ENCODE measurements at regions not wholly inside any gene's neighbourhood (a gene's known extent, or its start where the extent isn't known, plus 50 kb on each side); places are given as distances from the start of the nearest gene placed in this dataset.

DNA sequence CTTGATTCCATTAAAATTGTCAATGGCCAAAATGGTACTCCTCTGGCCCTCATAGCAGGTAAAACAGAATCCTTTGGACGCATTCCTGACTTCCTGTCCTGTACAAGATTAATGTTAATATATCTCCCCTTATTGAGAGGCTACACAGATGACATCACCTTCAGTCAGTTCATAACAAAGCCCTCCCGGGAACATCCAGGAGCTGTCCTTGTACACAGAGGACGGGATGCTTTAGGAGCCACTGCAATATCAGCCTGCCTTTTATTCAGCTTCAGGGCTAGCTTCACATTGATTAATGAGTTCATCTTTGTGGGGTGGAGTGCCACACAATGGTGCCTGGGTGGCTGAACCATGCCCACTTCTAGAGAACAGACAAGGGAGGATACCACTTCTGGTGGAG, 235.1 kb downstream of the NRIP1 start:
- H3K9me2 ChIP-seq (replicated peaks; ENCODE audit: insufficient read depth) = no peaks in the 10 kb centered on the region
- H3K4me1 ChIP-seq (ENCODE audit: insufficient read depth) = no peaks in the 10 kb centered on the region
- H3K4me2 ChIP-seq = no peak overlapping the region
- no peaks in the 10 kb centered on the region for H3K36me3 ChIP-seq (replicated peaks; ENCODE audit: insufficient read depth, low read depth)
- H4K20me1 ChIP-seq (ENCODE audit: insufficient read depth, poor library complexity, severe bottlenecking) = no peaks in the 10 kb centered on the region
- TF ChIP-seq EZH2 (IDR thresholded peaks at IDR 0.05; ENCODE audit: borderline replicate concordance) = no peak
- TF ChIP-seq, protein P1, sequence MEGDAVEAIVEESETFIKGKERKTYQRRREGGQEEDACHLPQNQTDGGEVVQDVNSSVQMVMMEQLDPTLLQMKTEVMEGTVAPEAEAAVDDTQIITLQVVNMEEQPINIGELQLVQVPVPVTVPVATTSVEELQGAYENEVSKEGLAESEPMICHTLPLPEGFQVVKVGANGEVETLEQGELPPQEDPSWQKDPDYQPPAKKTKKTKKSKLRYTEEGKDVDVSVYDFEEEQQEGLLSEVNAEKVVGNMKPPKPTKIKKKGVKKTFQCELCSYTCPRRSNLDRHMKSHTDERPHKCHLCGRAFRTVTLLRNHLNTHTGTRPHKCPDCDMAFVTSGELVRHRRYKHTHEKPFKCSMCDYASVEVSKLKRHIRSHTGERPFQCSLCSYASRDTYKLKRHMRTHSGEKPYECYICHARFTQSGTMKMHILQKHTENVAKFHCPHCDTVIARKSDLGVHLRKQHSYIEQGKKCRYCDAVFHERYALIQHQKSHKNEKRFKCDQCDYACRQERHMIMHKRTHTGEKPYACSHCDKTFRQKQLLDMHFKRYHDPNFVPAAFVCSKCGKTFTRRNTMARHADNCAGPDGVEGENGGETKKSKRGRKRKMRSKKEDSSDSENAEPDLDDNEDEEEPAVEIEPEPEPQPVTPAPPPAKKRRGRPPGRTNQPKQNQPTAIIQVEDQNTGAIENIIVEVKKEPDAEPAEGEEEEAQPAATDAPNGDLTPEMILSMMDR (IDR thresholded peaks at IDR 0.05; ENCODE audit: poor library complexity) = no peak
- no peak for TF ChIP-seq EZH2phosphoT487 (IDR thresholded peaks at IDR 0.05; ENCODE audit: low read depth, severe bottlenecking, unreplicated experiment)
- H3K9me3 ChIP-seq (ENCODE audit: low read depth) = no peaks in the 10 kb centered on the region
- no peak overlapping the region for H3K4me3 ChIP-seq
- H2AFZ ChIP-seq = no peak overlapping the region
- WGBS (ENCODE audit: low lambda C conversion rate, missing lambda C conversion rate) = 92% methylated on average over 3 of the region's 3 CpGs
- no peaks in the 10 kb centered on the region for H3K79me2 ChIP-seq
- DNase-seq (ENCODE audit: low spot score) = no peak
- no peak overlapping the region for H3K27ac ChIP-seq
- H3K27me3 ChIP-seq = no peaks in the 10 kb centered on the region

DNA sequence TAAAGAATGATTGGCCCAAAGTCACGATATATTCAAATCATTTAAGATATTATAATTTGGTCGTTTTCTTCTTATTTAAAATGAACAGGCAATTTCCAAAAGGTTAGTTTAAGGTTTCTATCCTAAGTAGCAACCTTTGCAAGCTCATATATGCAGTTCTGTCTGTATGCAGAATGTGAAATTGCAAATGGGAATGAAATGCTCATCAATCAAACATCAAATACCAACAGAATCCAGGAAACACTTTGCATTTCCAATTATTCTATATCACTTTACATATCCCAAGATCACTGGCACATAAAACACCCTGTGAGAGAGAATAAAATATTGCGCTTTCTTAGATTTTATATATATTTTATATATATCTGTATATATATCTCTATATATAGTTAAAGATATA, 237.3 kb downstream of the NRIP1 start:
- no peaks in the 10 kb centered on the region for H3K4me1 ChIP-seq (ENCODE audit: insufficient read depth)
- H2AFZ ChIP-seq = no peak overlapping the region
- no peak overlapping the region for H3K4me2 ChIP-seq

DNA sequence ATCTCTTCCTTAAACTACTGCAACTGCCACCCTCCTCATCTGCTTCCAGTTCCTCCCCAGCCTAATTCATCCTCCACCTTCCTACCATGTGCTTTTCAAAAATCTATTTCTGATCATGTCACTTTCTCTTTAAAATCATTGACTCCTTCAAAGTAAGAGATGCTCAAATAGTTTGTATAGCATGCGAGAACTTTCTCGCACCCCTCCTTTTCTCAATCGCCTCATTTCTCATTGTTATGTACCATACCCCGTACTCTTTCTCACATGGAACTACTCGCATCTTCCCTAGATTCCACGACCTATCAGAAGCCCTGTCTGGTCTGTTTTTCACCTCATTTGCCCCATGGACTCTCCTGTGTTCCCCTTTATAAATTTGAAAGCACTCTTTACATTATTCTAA, 238.2 kb downstream of the NRIP1 start:
- Histone ChIP-seq H3K27me3 (no peaks in the 10 kb centered on the region), H3K4me3 (no peak overlapping the region), H3K4me1 (ENCODE audit: insufficient read depth) (no peaks in the 10 kb centered on the region), H3K9me2 (replicated peaks; ENCODE audit: insufficient read depth) (no peaks in the 10 kb centered on the region), H4K20me1 (ENCODE audit: insufficient read depth, poor library complexity, severe bottlenecking) (no peaks in the 10 kb centered on the region), H2AFZ (no peak overlapping the region), H3K9me3 (ENCODE audit: low read depth) (no peaks in the 10 kb centered on the region), H3K79me2 (no peaks in the 10 kb centered on the region), H3K4me2 (no peak overlapping the region), H3K27ac (no peak overlapping the region), H3K36me3 (replicated peaks; ENCODE audit: insufficient read depth, low read depth) (no peaks in the 10 kb centered on the region)
- 92% methylated on average over 6 of the region's 6 CpGs for whole genome bisulfite sequencing (ENCODE audit: low lambda C conversion rate, missing lambda C conversion rate)
- DNase-seq (ENCODE audit: low spot score) = no peak
- no peak for TF ChIP-seq EZH2 (IDR thresholded peaks at IDR 0.05; ENCODE audit: borderline replicate concordance)
- no peak for TF ChIP-seq EZH2phosphoT487 (IDR thresholded peaks at IDR 0.05; ENCODE audit: low read depth, severe bottlenecking, unreplicated experiment)
- TF ChIP-seq, protein P1 (IDR thresholded peaks at IDR 0.05; ENCODE audit: poor library complexity) = no peak

More for the DNA sequence above, 237.3 kb downstream of the NRIP1 start:
- no peaks in the 10 kb centered on the region for H3K79me2 ChIP-seq
- 88% methylated on average over 3 of the region's 3 CpGs for WGBS (ENCODE audit: low lambda C conversion rate, missing lambda C conversion rate)
- no peak for DNase-seq (ENCODE audit: low spot score)
- no peaks in the 10 kb centered on the region for H3K9me2 ChIP-seq (replicated peaks; ENCODE audit: insufficient read depth)
- no peaks in the 10 kb centered on the region for H3K27me3 ChIP-seq
- no peaks in the 10 kb centered on the region for H4K20me1 ChIP-seq (ENCODE audit: insufficient read depth, poor library complexity, severe bottlenecking)
- no peaks in the 10 kb centered on the region for H3K36me3 ChIP-seq (replicated peaks; ENCODE audit: insufficient read depth, low read depth)
- TF ChIP-seq, protein P1 (IDR thresholded peaks at IDR 0.05; ENCODE audit: poor library complexity) = no peak
- no peak for TF ChIP-seq EZH2phosphoT487 (IDR thresholded peaks at IDR 0.05; ENCODE audit: low read depth, severe bottlenecking, unreplicated experiment)
- TF ChIP-seq EZH2 (IDR thresholded peaks at IDR 0.05; ENCODE audit: borderline replicate concordance) = no peak
- H3K9me3 ChIP-seq (ENCODE audit: low read depth) = no peaks in the 10 kb centered on the region
- no peak overlapping the region for H3K4me3 ChIP-seq
- H3K27ac ChIP-seq = no peak overlapping the region

DNA sequence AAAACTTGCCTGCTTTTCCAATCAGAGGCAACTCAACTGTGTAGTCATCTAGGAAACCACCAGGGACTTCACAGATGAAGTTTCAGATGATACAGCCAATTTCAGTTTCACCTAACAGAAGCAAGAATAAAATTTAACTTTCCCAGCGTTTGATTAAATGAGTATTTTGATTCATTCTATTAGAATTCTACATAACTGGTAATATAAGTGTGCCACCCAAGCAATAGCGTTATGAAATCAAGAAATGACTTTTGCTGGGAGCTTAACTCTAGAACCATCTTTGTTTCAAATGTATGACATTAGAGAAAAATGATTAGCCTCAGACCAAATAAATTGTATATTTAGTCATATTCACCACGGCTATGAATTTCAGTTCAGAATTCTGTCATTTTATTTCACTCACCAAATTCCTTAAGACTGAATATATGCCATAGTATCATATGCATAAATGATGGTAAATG, 239.3 kb downstream of the NRIP1 start:
- Histone ChIP-seq H3K36me3 (replicated peaks; ENCODE audit: insufficient read depth, low read depth) (no peaks in the 10 kb centered on the region), H3K9me3 (ENCODE audit: low read depth) (no peaks in the 10 kb centered on the region), H3K4me2 (no peak overlapping the region), H3K9me2 (replicated peaks; ENCODE audit: insufficient read depth) (no peaks in the 10 kb centered on the region), H3K27me3 (no peaks in the 10 kb centered on the region), H3K4me1 (ENCODE audit: insufficient read depth) (no peaks in the 10 kb centered on the region), H3K79me2 (no peaks in the 10 kb centered on the region), H4K20me1 (ENCODE audit: insufficient read depth, poor library complexity, severe bottlenecking) (no peaks in the 10 kb centered on the region), H3K4me3 (no peak overlapping the region), H2AFZ (no peak overlapping the region), H3K27ac (no peak overlapping the region)
- TF ChIP-seq, protein P1 (IDR thresholded peaks at IDR 0.05; ENCODE audit: poor library complexity) = no peak
- no peak for TF ChIP-seq EZH2 (IDR thresholded peaks at IDR 0.05; ENCODE audit: borderline replicate concordance)
- no peak for TF ChIP-seq EZH2phosphoT487 (IDR thresholded peaks at IDR 0.05; ENCODE audit: low read depth, severe bottlenecking, unreplicated experiment)
- no peak for DNase-seq (ENCODE audit: low spot score)
- WGBS (ENCODE audit: low lambda C conversion rate, missing lambda C conversion rate) = 98% methylated on average over 3 of the region's 3 CpGs

All from hepatocyte (in vitro differentiated cells).